Endothelial cell of umbilical vein (primary cell): ENCODE measurements at regions not wholly inside any gene's neighbourhood (a gene's known extent, or its start where the extent isn't known, plus 50 kb on each side); places are given as distances from the start of the nearest gene placed in this dataset.

Experiments used
- BruUV-seq: library from RNA; stranded (reverse); fragments of 400-500 nt; replicated peaks from 2 replicates; lab custom pipeline; 2021; lab: Mats Ljungman, UMichigan
- CTCF ChIA-PET: fragments of 300-600, 350-600 bp; sonication (Branson Sonifier 250); formaldehyde crosslinking; loops from one replicate; lab custom pipeline; 2021; ENCODE audit warnings: antibody characterized with exemption, inconsistent platforms; lab: Charles Lee
- POLR2A ChIA-PET: fragments of 300-600, 350-600 bp; sonication (Branson Sonifier 250); formaldehyde crosslinking; loops from one replicate; lab custom pipeline; 2021; ENCODE audit warnings: antibody characterized with exemption, inconsistent platforms; lab: Charles Lee
- DNase-seq: peaks from one replicate; pipeline ENCODE4 v3.0.0-alpha.2; 2011; ENCODE audit warnings: low read depth, low spot score
- FAIRE-seq: peaks from 2 replicates; lab custom pipeline; 2011; peaks lifted over from hg19 to GRCh38; lab: Jason Lieb, UNC
- H2AFZ ChIP-seq: 2 replicates; pipeline ENCODE4 v1.6.0; 2012; ENCODE audit warnings: low read depth, low read length, control low read depth, inconsistent platforms
- H3K27ac ChIP-seq: 2 replicates; pipeline ENCODE4 v1.5.1; 2011; ENCODE audit warnings: low read depth, mild to moderate bottlenecking, control low read depth, low read length, moderate library complexity; ENCODE audit not compliant: insufficient read depth
- H3K27me3 ChIP-seq, 2 experiments: 2 replicates each; pipeline versions ENCODE4 v1.6.0 to v1.6.1; 2011; ENCODE audit warnings: low read length in 2 of 2, mixed read lengths in 1 of 2; ENCODE audit not compliant: control insufficient read depth in 2 of 2, insufficient read depth in 2 of 2
- H3K36me3 ChIP-seq, 2 experiments: 2 replicates in 1 of 2; 3 replicates in 1 of 2; pipeline ENCODE4 v1.5.1; 2011; ENCODE audit warnings: low read length in 2 of 2, mild to moderate bottlenecking in 1 of 2, moderate library complexity in 1 of 2; ENCODE audit not compliant: control insufficient read depth in 2 of 2, insufficient read depth in 2 of 2; ENCODE audit errors: extremely low read depth in 1 of 2
- H3K4me1 ChIP-seq: 3 replicates; pipeline ENCODE4 v1.5.1; 2011; ENCODE audit warnings: mild to moderate bottlenecking, low read length; ENCODE audit not compliant: control insufficient read depth, insufficient read depth; ENCODE audit errors: extremely low read depth
- H3K4me2 ChIP-seq: 2 replicates; pipeline ENCODE4 v1.6.1; 2011; ENCODE audit warnings: low read length, control low read depth, mixed read lengths; ENCODE audit not compliant: insufficient read depth
- H3K4me3 ChIP-seq, 3 experiments: fragments of 200-600 bp in 1 of 3; sonication (generic), shearing (Covaris generic) in 1 of 3; replicated peaks in 1 of 3; 2 replicates each; pipeline ENCODE4 v1.5.1; 2011 to 2016; ENCODE audit warnings: control low read depth in 3 of 3, low read length in 3 of 3, mild to moderate bottlenecking in 2 of 3, inconsistent platforms in 1 of 3, low read depth in 1 of 3, moderate library complexity in 1 of 3; ENCODE audit not compliant: insufficient read depth in 1 of 3
- H3K79me2 ChIP-seq: 2 replicates; pipeline ENCODE4 v1.6.0; 2012; ENCODE audit warnings: low read length, inconsistent platforms; ENCODE audit not compliant: control insufficient read depth, insufficient read depth
- H3K9ac ChIP-seq: replicated peaks from 2 replicates; pipeline ENCODE3; 2011; ENCODE audit warnings: low read length, control low read depth; ENCODE audit not compliant: insufficient read depth; ENCODE audit errors: extremely low read depth
- H3K9me1 ChIP-seq: replicated peaks from 3 replicates; pipeline ENCODE4 v1.6.0; 2011; ENCODE audit warnings: mild to moderate bottlenecking, low read length; ENCODE audit not compliant: control insufficient read depth, insufficient read depth; ENCODE audit errors: extremely low read depth
- H3K9me3 ChIP-seq: replicated peaks from 2 replicates; pipeline ENCODE4 v1.5.1; 2012; ENCODE audit warnings: low read length, inconsistent platforms; ENCODE audit not compliant: control insufficient read depth, insufficient read depth
- H4K20me1 ChIP-seq: replicated peaks from 2 replicates; pipeline ENCODE3; 2011; ENCODE audit warnings: mild to moderate bottlenecking, low read length; ENCODE audit not compliant: control insufficient read depth, insufficient read depth; ENCODE audit errors: extremely low read depth
- EZH2 ChIP-seq: IDR thresholded peaks from 2 replicates; pipeline ENCODE4 v1.6.1; 2012; ENCODE audit warnings: borderline replicate concordance, low read depth, mild to moderate bottlenecking, moderate library complexity, low read length, inconsistent platforms; ENCODE audit not compliant: severe bottlenecking
- FOS ChIP-seq: IDR thresholded peaks from 2 replicates; pipeline ENCODE4 v1.6.1; 2011; ENCODE audit warnings: mild to moderate bottlenecking, low read length, moderate library complexity, borderline replicate concordance; ENCODE audit not compliant: insufficient read depth
- GATA2 ChIP-seq: IDR thresholded peaks from 2 replicates; pipeline ENCODE4 v1.7.0; 2011; ENCODE audit warnings: low read depth, mild to moderate bottlenecking, moderate library complexity, mixed read lengths, low read length; ENCODE audit not compliant: insufficient read length, insufficient read depth
- JUN ChIP-seq: IDR thresholded peaks from 2 replicates; pipeline ENCODE4 v1.6.1; 2011; ENCODE audit warnings: borderline replicate concordance, low read depth; ENCODE audit not compliant: insufficient read length, insufficient read depth
- MYC ChIP-seq: IDR thresholded peaks from one replicate; pipeline ENCODE4 v1.6.1; 2011; ENCODE audit warnings: mild to moderate bottlenecking, low read depth, low read length
- POLR2A ChIP-seq: IDR thresholded peaks from 2 replicates; pipeline ENCODE4 v1.6.1; 2012; ENCODE audit warnings: low read depth, mild to moderate bottlenecking, control low read depth, low read length
- POLR2AphosphoS5 ChIP-seq: IDR thresholded peaks from 2 replicates; pipeline ENCODE4 v1.6.1; 2012; ENCODE audit warnings: low read depth, mild to moderate bottlenecking, control low read depth, low read length, moderate library complexity; ENCODE audit not compliant: insufficient read depth
- dilution Hi-C: fragments of 300-500 bp; cut with MboI; formaldehyde crosslinking; loops from one replicate; pipeline ENCODE4 v1.15.0; 2019; ENCODE audit warnings: low sequenced_read_pairs; ENCODE audit not compliant: extremely low pct_ligation_motif_present
- intact Hi-C: fragments of 100-400 bp; cut with micrococcal nuclease; formaldehyde crosslinking; loops from one replicate; pipeline ENCODE4 v1.10.0; 2022
- TF ChIP-seq, protein P1 (sequence below), 2 donors: IDR thresholded peaks; 1 replicate in 1 of 2; 2 replicates in 1 of 2; pipeline ENCODE4 v1.5.1; 2011; ENCODE audit warnings: low read length in 2 of 2, mild to moderate bottlenecking in 2 of 2, moderate library complexity in 2 of 2, control low read depth in 1 of 2, inconsistent platforms in 1 of 2, low read depth in 1 of 2; ENCODE audit not compliant: insufficient read depth in 1 of 2; ENCODE audit errors: extremely low read depth in 1 of 2
- TF ChIP-seq, protein P2 (sequence below): IDR thresholded peaks from 2 replicates; pipeline ENCODE4 v1.6.1; 2011; ENCODE audit not compliant: insufficient read depth, insufficient read length

DNA sequence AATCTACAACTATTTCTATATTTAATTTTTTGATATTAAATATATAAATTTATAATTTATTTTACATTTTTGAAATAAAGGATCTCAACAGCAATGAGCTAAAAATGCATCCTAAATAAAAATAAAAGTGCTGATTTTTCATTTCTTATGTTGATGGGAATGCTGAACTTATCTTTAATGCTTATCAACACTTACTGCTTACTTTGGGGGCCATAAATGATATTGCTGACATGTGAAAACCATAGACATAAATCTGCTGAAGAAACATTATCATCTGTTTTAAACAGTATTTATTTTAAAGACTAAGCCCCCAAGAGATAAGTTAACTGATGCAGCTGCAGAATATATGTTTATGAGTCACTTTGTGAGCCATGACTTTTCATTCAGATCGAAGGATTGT, 594.1 kb upstream of the PKN2 start:
- H3K9ac ChIP-seq = no peak overlapping the region
- no peaks in the 10 kb centered on the region for H3K9me1 ChIP-seq
- dilution Hi-C loops = no loop called here
- CTCF ChIA-PET = no interaction called here
- no peak for DNase-seq
- no peak overlapping the region for H3K4me3 ChIP-seq
- H3K4me2 ChIP-seq = no peak overlapping the region
- BruUV-seq = no TSS peak
- FAIRE-seq = no peak
- H3K9me3 ChIP-seq = no peaks in the 10 kb centered on the region
- no peaks in the 10 kb centered on the region for H3K4me1 ChIP-seq
- no peaks in the 10 kb centered on the region for H3K79me2 ChIP-seq
- intact Hi-C loops = no loop called here
- no peak overlapping the region for H3K27ac ChIP-seq
- H2AFZ ChIP-seq = no peak overlapping the region
- H3K36me3 ChIP-seq = no peaks in the 10 kb centered on the region
- H4K20me1 ChIP-seq = no peaks in the 10 kb centered on the region
- no peaks in the 10 kb centered on the region for H3K27me3 ChIP-seq
- TF ChIP-seq, protein P1, sequence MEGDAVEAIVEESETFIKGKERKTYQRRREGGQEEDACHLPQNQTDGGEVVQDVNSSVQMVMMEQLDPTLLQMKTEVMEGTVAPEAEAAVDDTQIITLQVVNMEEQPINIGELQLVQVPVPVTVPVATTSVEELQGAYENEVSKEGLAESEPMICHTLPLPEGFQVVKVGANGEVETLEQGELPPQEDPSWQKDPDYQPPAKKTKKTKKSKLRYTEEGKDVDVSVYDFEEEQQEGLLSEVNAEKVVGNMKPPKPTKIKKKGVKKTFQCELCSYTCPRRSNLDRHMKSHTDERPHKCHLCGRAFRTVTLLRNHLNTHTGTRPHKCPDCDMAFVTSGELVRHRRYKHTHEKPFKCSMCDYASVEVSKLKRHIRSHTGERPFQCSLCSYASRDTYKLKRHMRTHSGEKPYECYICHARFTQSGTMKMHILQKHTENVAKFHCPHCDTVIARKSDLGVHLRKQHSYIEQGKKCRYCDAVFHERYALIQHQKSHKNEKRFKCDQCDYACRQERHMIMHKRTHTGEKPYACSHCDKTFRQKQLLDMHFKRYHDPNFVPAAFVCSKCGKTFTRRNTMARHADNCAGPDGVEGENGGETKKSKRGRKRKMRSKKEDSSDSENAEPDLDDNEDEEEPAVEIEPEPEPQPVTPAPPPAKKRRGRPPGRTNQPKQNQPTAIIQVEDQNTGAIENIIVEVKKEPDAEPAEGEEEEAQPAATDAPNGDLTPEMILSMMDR (IDR thresholded peaks at IDR 0.05; ENCODE audit: extremely low read depth in 1 of 2, insufficient read depth in 1 of 2, low read depth in 1 of 2, low read length in 2 of 2) = no peak
- TF ChIP-seq POLR2AphosphoS5 (no peak), GATA2 (no peak), MYC (no peak), POLR2A (no peak), FOS (no peak), EZH2 (no peak), JUN (no peak)
- TF ChIP-seq, protein P2, sequence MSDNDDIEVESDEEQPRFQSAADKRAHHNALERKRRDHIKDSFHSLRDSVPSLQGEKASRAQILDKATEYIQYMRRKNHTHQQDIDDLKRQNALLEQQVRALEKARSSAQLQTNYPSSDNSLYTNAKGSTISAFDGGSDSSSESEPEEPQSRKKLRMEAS = no peak
- POLR2A ChIA-PET = no interaction called here
